ENCODE measurements at regions not wholly inside any gene's neighbourhood (a gene's known extent, or its start where the extent isn't known, plus 50 kb on each side); places are given as distances from the start of the nearest gene placed in this dataset.
"Not testable (repeated sequence)": the region's sequence is repeated elsewhere in the genome, so short reads cannot be mapped to it uniquely, and the experiment has no call there.

GRCh38 chr7:37549076-37549931 lies 100.6 kb upstream of the ELMO1 start:
- no peak for DNase-seq

GRCh38 chr7:37550426-37550825 lies 101.8 kb upstream of the ELMO1 start:
- DNase-seq: no peak

GRCh38 chr7:37550872-37551271 lies 102.2 kb upstream of the ELMO1 start:
- DNase-seq: no peak

- DNase-seq: no peak
These were observed 103.4 kb upstream of the ELMO1 start for GRCh38 chr7:37552030-37552429.

GRCh38 chr7:37552439-37552838 lies 103.8 kb upstream of the ELMO1 start:
- DNase-seq: not testable (repeated sequence)

- DNase-seq: no peak
These were observed 106.9 kb upstream of the ELMO1 start for GRCh38 chr7:37555528-37555927.

- no peak for DNase-seq
These were observed 109.0 kb upstream of the ELMO1 start for GRCh38 chr7:37557571-37558209.

- DNase-seq: no peak
These were observed 109.8 kb upstream of the ELMO1 start for GRCh38 chr7:37558320-37559096.

- DNase-seq: no peak
These were observed 113.4 kb upstream of the GPR141 start for GRCh38 chr7:37570145-37570544.

GRCh38 chr7:37571806-37572205 lies 111.8 kb upstream of the GPR141 start:
- no peak for DNase-seq

- DNase-seq: no peak
These were observed 106.2 kb upstream of the GPR141 start for GRCh38 chr7:37577412-37577811.

- no peak for DNase-seq
These were observed 105.7 kb upstream of the GPR141 start for GRCh38 chr7:37577901-37578300.

- DNase-seq: no peak
These were observed 105.2 kb upstream of the GPR141 start for GRCh38 chr7:37578350-37578749.

GRCh38 chr7:37580376-37580775 lies 103.2 kb upstream of the GPR141 start:
- no peak for DNase-seq

GRCh38 chr7:37584651-37585463 lies 98.7 kb upstream of the GPR141 start:
- DNase-seq: not testable (repeated sequence)

GRCh38 chr7:37590824-37591223 lies 92.7 kb upstream of the GPR141 start:
- no peak for DNase-seq

- no peak for DNase-seq
These were observed 91.2 kb upstream of the GPR141 start for GRCh38 chr7:37592366-37592765.

- no peak for DNase-seq
These were observed 89.0 kb upstream of the GPR141 start for GRCh38 chr7:37594602-37595001.

GRCh38 chr7:37598824-37599223 lies 84.7 kb upstream of the GPR141 start:
- no peak for DNase-seq

- no peak for DNase-seq
These were observed 82.2 kb upstream of the GPR141 start for GRCh38 chr7:37601321-37601720.

GRCh38 chr7:37604078-37604477 lies 79.5 kb upstream of the GPR141 start:
- no peak for DNase-seq

- not testable (repeated sequence) for DNase-seq
These were observed 66.2 kb upstream of the GPR141 start for GRCh38 chr7:37617406-37617805.

- DNase-seq: no peak
These were observed 50.5 kb upstream of the GPR141 start for GRCh38 chr7:37633048-37633447.
